ENCODE measurements at regions not wholly inside any gene's neighbourhood (a gene's known extent, or its start where the extent isn't known, plus 50 kb on each side); places are given as distances from the start of the nearest gene placed in this dataset.

DNA sequence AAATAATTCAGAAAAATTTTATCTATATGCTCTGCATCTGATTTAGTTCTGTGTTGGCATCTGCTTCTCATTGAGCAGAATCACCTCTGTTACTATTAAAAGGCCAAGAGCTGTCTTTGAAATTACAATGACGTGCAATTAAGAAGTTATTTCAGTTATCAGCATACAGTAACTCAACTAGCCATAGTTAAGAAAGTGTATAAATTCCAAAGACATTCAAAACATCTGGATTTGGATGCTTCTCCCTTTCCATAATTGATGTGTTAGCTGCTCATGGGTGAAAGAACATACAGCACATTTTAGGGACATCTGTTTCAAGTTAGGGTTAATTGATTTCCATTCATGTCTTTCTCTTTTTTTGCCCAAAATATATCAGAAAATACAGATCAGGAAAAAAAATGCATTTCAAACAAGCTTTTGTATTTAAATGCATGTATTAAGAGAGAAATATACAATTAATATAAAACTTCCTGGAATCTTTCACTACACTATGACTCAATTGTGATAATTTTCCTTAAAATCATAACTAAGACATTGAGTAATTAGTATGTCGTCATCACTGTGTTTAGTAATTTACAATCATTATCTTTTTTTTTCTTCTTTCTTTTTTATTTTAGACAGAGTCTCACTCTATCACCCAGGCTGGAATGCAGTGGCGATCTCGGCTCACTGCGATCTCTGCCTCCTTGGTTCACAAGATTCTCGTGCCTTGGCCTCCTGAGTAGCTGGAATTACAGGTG is 82.7 kb upstream of the MBNL1 start:
- no peaks in the 10 kb centered on the region for H3K4me1 Mint-ChIP-seq
- ChIA-PET POLR2A (no interaction called here), CTCF (no interaction called here)
- ATAC-seq (no peak), DNase-seq (ENCODE audit: low spot score) (no peak)
- H3K4me3 Mint-ChIP-seq = no peak overlapping the region
- no peaks in the 10 kb centered on the region for H3K27me3 Mint-ChIP-seq (ENCODE audit: low read depth)
- no peaks in the 10 kb centered on the region for H3K36me3 Mint-ChIP-seq
- no peaks in the 10 kb centered on the region for H3K9me3 Mint-ChIP-seq
- no peak overlapping the region for H3K27ac Mint-ChIP-seq
- no peak for TF ChIP-seq TEAD1 (CRISPR knock-in tag; IDR thresholded peaks at IDR 0.05)
- TF ChIP-seq, protein P1, sequence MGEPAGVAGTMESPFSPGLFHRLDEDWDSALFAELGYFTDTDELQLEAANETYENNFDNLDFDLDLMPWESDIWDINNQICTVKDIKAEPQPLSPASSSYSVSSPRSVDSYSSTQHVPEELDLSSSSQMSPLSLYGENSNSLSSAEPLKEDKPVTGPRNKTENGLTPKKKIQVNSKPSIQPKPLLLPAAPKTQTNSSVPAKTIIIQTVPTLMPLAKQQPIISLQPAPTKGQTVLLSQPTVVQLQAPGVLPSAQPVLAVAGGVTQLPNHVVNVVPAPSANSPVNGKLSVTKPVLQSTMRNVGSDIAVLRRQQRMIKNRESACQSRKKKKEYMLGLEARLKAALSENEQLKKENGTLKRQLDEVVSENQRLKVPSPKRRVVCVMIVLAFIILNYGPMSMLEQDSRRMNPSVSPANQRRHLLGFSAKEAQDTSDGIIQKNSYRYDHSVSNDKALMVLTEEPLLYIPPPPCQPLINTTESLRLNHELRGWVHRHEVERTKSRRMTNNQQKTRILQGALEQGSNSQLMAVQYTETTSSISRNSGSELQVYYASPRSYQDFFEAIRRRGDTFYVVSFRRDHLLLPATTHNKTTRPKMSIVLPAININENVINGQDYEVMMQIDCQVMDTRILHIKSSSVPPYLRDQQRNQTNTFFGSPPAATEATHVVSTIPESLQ (CRISPR knock-in tag; IDR thresholded peaks at IDR 0.05) = no peak
- no peak for TF ChIP-seq EMX1 (CRISPR knock-in tag; IDR thresholded peaks at IDR 0.05)
- TF ChIP-seq, protein P2, sequence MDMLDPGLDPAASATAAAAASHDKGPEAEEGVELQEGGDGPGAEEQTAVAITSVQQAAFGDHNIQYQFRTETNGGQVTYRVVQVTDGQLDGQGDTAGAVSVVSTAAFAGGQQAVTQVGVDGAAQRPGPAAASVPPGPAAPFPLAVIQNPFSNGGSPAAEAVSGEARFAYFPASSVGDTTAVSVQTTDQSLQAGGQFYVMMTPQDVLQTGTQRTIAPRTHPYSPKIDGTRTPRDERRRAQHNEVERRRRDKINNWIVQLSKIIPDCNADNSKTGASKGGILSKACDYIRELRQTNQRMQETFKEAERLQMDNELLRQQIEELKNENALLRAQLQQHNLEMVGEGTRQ (CRISPR knock-in tag; IDR thresholded peaks at IDR 0.05) = no peak
- no peak for TF ChIP-seq ZNF263 (CRISPR knock-in tag; IDR thresholded peaks at IDR 0.05; ENCODE audit: low read depth)
- TF ChIP-seq, protein P3, sequence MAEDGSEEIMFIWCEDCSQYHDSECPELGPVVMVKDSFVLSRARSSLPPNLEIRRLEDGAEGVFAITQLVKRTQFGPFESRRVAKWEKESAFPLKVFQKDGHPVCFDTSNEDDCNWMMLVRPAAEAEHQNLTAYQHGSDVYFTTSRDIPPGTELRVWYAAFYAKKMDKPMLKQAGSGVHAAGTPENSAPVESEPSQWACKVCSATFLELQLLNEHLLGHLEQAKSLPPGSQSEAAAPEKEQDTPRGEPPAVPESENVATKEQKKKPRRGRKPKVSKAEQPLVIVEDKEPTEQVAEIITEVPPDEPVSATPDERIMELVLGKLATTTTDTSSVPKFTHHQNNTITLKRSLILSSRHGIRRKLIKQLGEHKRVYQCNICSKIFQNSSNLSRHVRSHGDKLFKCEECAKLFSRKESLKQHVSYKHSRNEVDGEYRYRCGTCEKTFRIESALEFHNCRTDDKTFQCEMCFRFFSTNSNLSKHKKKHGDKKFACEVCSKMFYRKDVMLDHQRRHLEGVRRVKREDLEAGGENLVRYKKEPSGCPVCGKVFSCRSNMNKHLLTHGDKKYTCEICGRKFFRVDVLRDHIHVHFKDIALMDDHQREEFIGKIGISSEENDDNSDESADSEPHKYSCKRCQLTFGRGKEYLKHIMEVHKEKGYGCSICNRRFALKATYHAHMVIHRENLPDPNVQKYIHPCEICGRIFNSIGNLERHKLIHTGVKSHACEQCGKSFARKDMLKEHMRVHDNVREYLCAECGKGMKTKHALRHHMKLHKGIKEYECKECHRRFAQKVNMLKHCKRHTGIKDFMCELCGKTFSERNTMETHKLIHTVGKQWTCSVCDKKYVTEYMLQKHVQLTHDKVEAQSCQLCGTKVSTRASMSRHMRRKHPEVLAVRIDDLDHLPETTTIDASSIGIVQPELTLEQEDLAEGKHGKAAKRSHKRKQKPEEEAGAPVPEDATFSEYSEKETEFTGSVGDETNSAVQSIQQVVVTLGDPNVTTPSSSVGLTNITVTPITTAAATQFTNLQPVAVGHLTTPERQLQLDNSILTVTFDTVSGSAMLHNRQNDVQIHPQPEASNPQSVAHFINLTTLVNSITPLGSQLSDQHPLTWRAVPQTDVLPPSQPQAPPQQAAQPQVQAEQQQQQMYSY (CRISPR knock-in tag; IDR thresholded peaks at IDR 0.05) = no peak
- no peak for TF ChIP-seq NR2C2 (CRISPR knock-in tag; IDR thresholded peaks at IDR 0.05)
- TF ChIP-seq, protein P4, sequence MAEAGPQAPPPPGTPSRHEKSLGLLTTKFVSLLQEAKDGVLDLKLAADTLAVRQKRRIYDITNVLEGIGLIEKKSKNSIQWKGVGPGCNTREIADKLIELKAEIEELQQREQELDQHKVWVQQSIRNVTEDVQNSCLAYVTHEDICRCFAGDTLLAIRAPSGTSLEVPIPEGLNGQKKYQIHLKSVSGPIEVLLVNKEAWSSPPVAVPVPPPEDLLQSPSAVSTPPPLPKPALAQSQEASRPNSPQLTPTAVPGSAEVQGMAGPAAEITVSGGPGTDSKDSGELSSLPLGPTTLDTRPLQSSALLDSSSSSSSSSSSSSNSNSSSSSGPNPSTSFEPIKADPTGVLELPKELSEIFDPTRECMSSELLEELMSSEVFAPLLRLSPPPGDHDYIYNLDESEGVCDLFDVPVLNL (CRISPR knock-in tag; IDR thresholded peaks at IDR 0.05; ENCODE audit: borderline replicate concordance, low read depth) = no peak

DNA sequence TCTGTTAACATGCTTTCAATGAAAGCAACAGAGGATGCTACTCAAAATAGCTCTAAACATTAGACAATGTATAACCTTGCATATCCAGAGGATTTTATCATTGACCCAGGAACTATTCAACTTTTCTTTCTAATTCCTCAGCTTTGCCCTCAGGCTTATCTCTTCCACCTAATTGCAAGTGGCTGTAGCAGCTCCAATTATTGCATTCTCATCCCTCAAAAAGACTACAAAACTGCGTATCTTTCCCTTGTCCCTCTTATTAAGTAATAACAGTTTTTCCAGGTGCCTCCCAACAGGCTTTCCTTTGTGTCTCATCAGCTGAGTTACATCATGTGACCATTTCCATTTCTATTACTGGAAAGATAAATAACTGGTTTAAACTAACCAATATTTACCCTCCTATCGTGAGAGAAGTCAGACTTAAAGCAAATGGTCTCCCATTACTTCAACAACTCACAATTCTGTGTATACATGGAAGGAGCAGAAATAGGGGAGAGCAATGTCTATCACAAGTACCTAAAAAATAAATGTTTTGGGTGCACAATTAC is 78.0 kb upstream of the MBNL1 start:
- DNase-seq (ENCODE audit: low spot score) = no peak
- H3K9me3 Mint-ChIP-seq = no peaks in the 10 kb centered on the region
- no peak overlapping the region for H3K4me3 Mint-ChIP-seq
- H3K27ac Mint-ChIP-seq = no peak overlapping the region
- H3K27me3 Mint-ChIP-seq (ENCODE audit: low read depth) = no peaks in the 10 kb centered on the region
- TF ChIP-seq, protein P5, sequence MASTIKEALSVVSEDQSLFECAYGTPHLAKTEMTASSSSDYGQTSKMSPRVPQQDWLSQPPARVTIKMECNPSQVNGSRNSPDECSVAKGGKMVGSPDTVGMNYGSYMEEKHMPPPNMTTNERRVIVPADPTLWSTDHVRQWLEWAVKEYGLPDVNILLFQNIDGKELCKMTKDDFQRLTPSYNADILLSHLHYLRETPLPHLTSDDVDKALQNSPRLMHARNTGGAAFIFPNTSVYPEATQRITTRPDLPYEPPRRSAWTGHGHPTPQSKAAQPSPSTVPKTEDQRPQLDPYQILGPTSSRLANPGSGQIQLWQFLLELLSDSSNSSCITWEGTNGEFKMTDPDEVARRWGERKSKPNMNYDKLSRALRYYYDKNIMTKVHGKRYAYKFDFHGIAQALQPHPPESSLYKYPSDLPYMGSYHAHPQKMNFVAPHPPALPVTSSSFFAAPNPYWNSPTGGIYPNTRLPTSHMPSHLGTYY (CRISPR knock-in tag; IDR thresholded peaks at IDR 0.05) = no peak
- TF ChIP-seq CBFB (CRISPR knock-in tag; IDR thresholded peaks at IDR 0.05; ENCODE audit: low read depth) (no peak), RELA (CRISPR knock-in tag; IDR thresholded peaks at IDR 0.05; ENCODE audit: borderline replicate concordance) (no peak), TCF7 (CRISPR knock-in tag; IDR thresholded peaks at IDR 0.05; ENCODE audit: low read depth) (no peak), JAZF1 (CRISPR knock-in tag; IDR thresholded peaks at IDR 0.05) (no peak), CREB1 (CRISPR knock-in tag; IDR thresholded peaks at IDR 0.05) (no peak), NR2C2 (CRISPR knock-in tag; IDR thresholded peaks at IDR 0.05) (no peak), FOXP1 (CRISPR knock-in tag; IDR thresholded peaks at IDR 0.05; ENCODE audit: borderline replicate concordance) (no peak), ETV6 (CRISPR knock-in tag; IDR thresholded peaks at IDR 0.05) (no peak), OVOL2 (CRISPR knock-in tag; IDR thresholded peaks at IDR 0.05; ENCODE audit: borderline replicate concordance) (no peak)
- TF ChIP-seq, protein P6, sequence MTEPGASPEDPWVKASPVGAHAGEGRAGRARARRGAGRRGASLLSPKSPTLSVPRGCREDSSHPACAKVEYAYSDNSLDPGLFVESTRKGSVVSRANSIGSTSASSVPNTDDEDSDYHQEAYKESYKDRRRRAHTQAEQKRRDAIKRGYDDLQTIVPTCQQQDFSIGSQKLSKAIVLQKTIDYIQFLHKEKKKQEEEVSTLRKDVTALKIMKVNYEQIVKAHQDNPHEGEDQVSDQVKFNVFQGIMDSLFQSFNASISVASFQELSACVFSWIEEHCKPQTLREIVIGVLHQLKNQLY (CRISPR knock-in tag; IDR thresholded peaks at IDR 0.05) = no peak
- TF ChIP-seq, protein P7, sequence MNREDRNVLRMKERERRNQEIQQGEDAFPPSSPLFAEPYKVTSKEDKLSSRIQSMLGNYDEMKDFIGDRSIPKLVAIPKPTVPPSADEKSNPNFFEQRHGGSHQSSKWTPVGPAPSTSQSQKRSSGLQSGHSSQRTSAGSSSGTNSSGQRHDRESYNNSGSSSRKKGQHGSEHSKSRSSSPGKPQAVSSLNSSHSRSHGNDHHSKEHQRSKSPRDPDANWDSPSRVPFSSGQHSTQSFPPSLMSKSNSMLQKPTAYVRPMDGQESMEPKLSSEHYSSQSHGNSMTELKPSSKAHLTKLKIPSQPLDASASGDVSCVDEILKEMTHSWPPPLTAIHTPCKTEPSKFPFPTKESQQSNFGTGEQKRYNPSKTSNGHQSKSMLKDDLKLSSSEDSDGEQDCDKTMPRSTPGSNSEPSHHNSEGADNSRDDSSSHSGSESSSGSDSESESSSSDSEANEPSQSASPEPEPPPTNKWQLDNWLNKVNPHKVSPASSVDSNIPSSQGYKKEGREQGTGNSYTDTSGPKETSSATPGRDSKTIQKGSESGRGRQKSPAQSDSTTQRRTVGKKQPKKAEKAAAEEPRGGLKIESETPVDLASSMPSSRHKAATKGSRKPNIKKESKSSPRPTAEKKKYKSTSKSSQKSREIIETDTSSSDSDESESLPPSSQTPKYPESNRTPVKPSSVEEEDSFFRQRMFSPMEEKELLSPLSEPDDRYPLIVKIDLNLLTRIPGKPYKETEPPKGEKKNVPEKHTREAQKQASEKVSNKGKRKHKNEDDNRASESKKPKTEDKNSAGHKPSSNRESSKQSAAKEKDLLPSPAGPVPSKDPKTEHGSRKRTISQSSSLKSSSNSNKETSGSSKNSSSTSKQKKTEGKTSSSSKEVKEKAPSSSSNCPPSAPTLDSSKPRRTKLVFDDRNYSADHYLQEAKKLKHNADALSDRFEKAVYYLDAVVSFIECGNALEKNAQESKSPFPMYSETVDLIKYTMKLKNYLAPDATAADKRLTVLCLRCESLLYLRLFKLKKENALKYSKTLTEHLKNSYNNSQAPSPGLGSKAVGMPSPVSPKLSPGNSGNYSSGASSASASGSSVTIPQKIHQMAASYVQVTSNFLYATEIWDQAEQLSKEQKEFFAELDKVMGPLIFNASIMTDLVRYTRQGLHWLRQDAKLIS (CRISPR knock-in tag; IDR thresholded peaks at IDR 0.05; ENCODE audit: borderline replicate concordance) = no peak
- no peak for ATAC-seq
- no peaks in the 10 kb centered on the region for H3K4me1 Mint-ChIP-seq
- ChIA-PET POLR2A (no interaction called here), CTCF (no interaction called here)
- no peaks in the 10 kb centered on the region for H3K36me3 Mint-ChIP-seq
